GM21529 (cell line): ENCODE measurements at regions not wholly inside any gene's neighbourhood (a gene's known extent, or its start where the extent isn't known, plus 50 kb on each side); places are given as distances from the start of the nearest gene placed in this dataset.
"Not testable (repeated sequence)": the region's sequence is repeated elsewhere in the genome, so short reads cannot be mapped to it uniquely, and the experiment has no call there.

Experiments
- ATAC-seq: cut with Tn5 transposase; IDR thresholded peaks from one replicate; pipeline ENCODE4 v1.9.1; 2021; ENCODE audit not compliant: unreplicated experiment

DNA sequence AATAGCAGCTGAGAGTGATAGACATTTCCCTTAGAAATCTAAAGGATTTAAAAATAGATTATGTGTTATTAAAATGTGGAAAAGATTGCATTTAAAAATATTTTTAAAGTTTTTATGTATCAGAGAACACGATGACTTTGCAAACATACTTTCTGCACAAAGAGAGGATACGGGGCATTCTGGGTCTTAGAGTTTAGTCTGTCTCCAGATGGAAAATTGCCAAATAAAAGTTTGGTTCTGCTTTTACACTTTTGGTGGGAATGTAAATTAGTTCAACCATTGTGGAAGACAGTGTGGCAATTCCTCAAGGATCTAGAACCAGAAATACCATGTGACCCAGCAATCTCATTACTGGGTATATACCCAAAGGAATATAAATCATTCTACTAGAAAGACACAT is 355.2 kb downstream of the NDFIP2 start:
- ATAC-seq = not testable (repeated sequence)

DNA sequence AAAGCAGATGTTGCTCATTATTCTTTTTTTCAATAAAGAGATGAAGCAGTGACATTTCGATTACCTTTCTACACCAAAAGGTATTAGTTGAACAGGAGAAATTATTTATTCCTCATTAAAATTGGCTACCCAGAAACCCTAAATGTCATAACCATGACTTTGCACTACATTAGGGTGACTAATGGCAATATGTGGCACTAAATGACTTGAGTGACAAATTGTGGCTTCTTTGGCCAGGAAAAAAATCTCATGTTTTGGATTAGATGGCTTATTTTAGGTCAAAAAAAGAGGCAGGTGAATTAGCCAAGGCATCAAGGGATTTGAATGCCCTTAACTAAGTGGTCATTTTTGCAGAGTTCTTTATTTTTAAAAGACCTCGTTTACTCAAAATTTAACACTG is 353.9 kb downstream of the NDFIP2 start:
- ATAC-seq = no peak

DNA sequence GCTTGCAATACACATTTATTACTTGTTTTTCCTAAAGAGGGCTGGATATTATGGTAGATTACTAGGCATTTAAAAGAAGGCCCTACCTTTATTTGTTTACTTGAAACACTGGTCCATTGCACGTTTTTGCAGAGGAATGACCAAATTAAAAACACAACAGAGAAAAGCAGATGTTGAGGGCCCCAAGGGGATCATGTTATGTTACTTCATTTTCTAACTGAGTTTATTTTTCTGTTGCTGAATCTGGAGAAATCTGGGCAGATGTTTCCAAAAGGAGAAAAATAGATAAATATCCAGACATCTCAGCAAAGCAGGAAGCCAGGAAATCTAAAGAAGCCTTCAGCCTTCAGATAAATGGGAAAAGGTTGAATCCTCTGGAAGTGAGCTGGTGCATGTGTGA is 353.0 kb downstream of the NDFIP2 start:
- no peak for ATAC-seq

DNA sequence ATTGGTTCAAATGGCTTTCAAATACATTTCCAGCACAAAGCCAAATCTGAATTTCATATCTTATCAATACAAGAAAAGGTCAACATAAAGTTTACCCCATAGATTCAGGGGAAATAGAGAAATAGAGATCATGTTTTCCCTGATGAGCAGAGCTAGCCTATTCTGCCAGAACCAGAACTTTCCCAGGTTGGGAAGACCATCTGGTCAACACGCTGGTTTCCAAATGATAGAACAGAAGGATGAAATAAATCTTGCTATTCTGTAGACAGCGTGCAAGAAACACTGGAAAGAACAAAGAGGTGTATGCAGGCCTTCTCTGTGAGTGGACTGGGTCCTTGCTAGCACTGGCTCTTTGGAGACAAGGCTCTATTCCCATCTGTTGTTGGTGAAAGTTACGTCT is 350.6 kb downstream of the NDFIP2 start:
- ATAC-seq = no peak

DNA sequence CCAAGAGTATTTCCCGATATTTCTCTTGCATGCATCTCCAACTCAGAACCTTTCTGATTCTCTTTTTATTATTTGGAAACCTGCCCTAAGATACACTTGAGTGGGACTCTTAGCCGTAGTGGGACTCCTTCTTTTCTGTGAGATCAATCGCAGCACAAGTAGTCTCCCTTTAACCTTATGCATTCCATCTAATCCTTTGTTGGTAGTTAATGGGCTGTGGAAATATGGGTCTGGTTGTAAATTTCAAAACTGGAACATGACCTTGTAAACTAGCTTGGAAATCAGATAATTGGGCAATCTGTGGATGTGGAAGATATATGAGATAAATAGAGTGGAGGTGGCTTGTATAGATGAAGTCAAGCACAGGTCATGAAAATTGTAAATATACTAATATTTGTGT is 350.0 kb downstream of the NDFIP2 start:
- no peak for ATAC-seq

DNA sequence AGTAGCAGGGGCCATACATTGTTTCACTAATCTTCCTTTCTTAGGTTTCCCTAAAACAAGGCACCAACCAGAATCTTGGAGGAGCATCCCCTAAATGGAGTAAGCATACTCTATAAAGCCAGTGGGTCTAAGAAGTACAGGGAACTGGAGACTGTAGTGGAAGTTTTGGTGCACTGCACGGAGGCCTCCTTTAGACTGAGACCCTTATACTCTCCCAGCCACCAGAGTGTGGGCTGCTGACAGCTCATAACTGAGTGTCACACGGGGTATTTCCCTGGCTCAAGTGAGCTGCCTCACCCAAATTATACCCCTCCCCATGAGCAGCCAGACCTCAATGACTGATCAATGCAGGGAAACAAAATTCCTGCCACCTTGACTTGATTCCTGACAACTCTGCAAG is 349.5 kb downstream of the NDFIP2 start:
- ATAC-seq = no peak

DNA sequence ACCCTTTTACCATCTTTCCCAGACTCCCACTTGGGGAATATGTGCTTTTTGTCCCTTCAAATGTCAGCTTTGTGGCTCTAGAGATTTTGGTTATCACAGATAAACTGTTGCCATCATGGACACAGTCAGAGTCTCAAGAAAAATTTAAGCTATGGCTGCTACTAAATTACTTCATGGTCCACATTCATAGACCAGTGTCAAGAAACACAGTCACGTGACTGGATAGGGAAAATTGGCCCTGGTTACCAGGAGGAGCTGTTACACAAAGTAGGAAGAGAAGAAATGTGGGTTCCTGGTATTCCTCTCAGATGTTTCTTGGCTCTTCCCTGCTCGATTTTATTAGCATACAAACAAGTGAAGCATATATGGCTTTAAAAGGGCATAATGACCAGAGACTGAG is 348.9 kb downstream of the NDFIP2 start:
- no peak for ATAC-seq

DNA sequence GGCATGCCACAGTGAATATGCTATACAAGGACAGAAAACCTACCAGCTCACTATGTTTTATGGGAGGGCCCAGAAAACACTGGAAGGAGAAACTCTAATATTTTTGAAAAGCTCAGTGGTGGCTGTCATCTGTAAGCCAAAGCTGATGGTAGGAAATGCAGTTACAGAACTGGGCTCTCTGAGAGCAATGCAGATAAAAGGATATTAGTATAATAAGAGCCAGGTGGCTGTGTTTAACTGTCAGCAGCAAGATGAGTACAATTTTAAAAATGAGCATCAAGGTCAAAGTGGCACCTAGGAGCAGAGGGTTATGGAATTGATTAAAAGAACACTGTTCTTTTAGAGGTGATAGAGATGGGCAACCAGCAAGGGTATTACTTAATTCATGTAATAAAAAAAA is 345.0 kb downstream of the NDFIP2 start:
- ATAC-seq = no peak

DNA sequence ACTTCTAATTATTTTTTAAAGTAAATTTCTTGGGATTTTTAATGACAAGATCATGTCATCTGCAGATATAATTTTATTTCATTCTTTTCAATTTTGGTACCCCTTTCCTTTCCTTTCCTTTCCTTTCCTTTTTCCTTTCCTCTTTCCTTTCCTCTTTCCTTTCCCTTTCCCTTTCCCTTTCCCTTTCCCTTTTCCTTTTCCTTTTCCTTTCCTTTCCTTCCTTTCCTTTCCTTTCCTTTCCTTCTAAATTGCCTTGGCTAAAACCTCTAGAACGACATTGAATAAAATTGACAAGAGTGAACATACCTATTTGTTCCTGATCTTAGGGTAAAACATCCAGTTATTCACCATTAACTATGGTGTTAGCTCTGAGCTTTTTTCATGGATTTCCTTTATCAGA is 334.1 kb downstream of the NDFIP2 start:
- ATAC-seq = no peak

DNA sequence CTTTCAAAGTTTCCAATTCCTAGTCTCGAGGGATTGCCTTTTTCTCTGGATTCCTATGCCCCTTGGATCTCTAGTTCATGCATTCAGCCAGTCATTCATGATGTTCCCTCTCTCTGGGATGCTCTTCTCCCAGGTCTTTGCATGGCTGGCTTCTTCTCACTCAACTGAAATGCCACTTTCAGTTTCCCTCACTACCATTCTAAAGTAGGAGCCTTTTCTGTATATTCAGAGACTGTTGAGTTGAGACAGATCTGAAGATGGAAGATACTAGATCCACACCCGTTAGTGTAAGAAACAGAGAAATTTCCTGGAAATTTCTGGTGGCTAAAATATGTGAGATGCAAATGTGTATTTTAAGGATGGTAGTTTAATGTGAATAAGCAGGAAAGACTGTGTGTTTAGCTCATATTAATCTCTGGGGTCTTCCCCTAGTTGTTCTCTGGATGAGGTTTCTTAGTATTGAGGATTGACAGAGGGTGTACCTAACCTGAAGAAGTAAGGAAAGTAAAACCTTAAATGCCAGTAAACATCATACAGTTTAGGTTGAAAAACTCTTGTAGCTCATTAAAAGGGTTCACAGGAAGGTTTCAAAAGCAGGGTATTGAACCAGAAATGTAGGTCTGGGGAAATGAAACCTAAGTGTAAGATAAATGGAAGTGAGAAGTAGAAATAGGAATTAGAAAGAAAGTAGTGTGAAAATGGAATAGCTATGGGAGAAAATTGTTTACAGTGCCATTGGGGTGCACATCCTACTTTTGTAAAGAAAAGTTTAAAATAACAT is 331.3 kb downstream of the NDFIP2 start:
- ATAC-seq = peak; percentile 76

DNA sequence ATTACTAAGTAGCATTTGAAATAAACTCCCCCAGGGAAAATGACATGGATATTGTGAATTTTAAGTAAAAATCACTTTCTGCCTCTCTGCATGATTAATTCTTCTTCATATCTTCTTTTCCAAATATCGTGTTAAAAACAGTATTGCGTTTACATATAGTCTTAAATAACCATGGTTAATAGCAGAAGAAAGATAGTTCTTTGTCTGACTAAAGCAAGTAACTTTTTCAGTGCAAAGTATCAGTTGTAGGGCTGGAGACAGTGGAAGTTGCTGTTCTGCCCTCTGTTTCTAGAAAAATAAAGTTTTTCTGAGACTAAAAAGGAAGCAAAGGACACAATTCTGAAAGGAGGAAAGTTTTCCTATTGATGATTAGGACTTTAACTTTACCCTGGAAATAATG is 330.2 kb downstream of the NDFIP2 start:
- no peak for ATAC-seq

DNA sequence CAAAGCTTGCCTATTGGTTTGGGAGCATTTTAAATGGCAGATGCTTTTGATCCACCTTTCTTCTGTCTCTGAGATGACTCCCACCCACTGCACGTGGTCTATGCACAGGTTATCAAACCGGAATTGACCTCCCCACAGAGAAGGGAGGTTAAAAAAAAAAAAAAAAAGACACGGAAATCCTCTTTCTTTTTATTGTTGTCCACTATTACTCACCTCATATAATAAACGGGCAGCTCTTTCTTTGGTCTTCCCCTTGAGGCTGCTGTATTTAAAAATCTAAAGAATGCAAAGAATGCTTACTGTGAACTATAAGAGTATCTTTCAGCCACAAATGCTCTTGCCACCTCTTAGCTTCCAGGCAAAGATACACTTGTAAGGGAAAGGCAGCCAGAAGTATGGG is 329.7 kb downstream of the NDFIP2 start:
- no peak for ATAC-seq

DNA sequence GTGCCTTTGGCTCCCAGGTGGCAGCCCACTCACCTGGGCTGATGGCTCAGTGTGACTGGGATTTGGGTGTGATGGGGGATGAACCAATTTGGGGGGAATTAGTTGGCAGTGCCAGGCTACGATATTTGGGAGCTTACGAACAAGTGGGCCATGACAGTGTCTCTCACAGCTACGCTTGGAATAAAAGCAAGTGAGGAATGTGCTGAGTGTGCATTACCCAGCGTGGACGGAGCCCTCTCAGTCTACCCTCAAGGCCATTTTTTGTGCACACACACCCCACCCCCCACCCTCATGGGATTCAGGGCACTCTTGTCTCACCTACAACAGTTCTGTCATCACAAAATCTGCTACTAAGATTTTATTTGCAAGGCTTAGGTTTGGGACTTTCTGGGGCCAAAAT is 329.1 kb downstream of the NDFIP2 start:
- no peak for ATAC-seq

DNA sequence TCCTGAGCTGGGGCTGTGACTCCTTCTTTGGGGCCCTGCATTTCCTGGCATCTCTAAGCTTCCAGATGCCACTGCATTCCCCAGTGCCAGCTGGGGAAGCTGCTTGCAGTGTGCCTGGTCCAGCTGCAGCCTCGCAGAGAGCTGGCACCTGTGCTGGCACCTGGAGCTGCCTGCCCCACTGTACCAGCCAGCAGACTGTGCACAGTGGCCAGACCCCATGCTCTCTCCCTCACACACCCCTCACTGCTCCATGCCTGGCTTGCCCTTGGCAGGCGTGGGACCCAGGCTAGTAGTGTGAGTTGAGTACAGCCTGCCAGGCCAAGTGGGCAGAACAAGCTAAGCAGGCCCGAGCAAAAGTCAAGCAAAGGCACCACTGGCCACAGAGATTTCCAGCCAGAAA is 327.5 kb downstream of the NDFIP2 start:
- no peak for ATAC-seq

DNA sequence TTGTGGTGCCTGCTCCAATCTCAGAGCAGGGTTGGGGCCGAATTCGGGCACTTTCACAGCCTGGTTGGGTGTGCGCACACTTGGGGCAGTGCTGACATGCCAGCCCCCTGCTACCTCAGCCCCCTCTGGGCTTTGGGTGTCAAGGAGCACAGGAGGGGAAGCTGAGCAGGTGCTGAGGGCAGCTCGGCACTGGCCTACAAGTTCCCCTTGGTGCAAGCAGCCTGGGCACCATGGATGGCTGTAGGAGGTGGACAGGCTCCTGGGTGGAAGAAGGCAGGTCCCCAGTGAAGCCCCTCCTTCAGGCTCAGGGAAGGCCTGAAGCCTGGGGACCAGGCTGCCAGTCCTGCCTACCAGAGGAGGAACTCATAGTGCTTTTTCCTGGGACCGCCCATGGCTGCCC is 326.6 kb downstream of the NDFIP2 start:
- ATAC-seq = no peak

DNA sequence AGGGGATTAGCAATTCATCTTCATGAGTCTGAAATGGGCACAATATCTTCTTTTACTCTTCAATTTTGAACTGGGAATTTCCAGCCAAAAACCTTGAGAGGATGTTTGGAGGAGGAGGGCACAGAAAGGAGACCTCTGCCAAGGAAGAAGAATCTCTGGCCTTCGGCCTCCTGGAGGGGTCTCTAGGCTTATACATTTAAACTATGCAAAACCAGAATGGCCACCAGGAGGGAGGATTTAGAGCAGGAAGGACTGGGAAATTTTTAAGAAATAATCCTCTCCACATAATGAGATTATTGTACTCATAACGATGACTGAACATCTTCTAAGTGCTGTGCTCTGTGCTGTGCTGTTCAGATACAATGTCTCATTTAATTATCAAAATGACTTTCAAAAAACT is 325.9 kb downstream of the NDFIP2 start:
- no peak for ATAC-seq

DNA sequence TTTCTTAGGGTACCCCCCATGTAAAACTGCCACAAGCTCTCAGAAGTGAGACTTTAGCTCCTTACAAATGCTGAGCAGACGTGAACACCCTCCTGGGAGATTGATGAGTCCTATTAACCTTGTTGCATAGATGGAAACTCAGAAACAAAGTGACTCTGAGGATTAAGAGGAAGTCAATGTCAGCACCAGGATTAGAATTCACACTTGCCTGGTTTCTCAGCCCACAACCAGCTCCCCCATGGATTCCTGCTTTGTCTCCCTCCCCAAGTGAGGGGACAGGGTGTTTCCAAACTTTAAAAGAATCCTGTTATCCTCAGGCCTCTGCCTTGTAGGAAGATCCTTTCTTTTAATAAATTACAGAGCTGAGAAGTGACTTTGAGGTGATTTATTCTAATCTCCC is 324.4 kb downstream of the NDFIP2 start:
- ATAC-seq = no peak

DNA sequence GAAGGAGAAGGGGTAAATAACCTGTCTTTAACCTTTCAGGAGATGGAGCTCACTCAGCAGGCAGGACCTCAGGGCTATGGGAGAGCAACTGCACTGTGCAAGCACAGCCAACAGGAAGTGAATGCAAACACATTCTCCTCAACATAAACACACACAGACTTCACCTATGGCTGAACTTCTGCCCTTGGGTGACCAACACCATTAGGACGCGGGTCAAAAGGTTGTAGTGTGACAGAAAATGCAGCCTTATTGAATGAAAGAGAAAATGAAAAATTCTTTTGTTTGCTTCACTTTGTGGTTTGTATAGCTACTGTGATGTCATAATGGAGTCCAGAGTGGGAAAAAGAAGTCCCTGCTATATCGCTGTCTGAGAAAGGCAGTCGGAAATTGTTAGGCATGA is 323.0 kb downstream of the NDFIP2 start:
- no peak for ATAC-seq

DNA sequence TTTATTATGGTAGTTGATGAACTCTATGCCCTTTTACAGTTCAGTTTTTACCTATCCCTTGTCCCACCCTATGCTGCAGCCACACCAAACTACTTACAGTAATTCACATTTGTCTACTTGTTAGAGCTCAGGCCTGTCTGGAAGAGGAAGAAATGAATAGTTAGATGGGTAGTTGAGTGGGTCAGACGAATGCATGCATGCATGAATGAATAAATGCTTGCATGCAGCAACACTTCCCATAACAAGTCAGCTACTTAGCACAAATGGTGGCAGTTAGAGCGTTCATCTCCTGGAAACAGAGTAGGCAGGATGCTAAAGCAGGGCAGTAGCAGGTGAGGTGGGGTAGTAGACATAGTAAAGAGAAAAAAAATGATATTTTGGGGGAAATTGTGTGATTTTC is 322.3 kb downstream of the NDFIP2 start:
- no peak for ATAC-seq

DNA sequence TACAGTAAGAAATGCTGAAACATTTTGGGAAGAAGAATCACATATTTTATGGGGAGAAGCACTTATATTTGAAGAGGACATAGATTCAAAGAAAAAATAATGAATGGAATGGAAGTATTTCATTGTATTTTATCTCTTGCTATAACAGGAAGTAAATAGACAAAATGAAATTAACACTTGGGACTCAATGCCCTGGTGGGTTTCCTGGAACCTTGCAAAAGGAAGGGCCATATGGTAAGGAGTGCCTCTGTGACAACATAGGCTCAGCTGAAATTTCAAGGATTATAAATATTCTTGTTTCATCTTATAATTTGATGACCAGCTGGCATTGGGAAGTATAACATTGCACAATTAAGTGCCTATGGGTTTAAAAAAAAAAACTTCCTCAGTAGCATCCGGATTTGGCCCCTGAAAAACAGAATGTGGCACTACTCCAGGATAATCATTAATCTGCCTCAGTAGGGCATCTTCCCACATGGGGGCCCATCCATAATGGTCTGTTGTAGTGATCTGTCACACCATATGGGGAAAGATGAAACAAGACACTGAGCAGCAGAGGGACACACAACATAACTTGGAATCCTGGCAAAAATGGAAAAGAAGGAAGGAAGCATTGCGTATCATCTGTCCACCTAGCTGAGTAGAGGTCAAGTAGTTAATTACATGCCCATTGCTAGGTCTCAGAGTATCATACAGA is 321.6 kb downstream of the NDFIP2 start:
- no peak for ATAC-seq

DNA sequence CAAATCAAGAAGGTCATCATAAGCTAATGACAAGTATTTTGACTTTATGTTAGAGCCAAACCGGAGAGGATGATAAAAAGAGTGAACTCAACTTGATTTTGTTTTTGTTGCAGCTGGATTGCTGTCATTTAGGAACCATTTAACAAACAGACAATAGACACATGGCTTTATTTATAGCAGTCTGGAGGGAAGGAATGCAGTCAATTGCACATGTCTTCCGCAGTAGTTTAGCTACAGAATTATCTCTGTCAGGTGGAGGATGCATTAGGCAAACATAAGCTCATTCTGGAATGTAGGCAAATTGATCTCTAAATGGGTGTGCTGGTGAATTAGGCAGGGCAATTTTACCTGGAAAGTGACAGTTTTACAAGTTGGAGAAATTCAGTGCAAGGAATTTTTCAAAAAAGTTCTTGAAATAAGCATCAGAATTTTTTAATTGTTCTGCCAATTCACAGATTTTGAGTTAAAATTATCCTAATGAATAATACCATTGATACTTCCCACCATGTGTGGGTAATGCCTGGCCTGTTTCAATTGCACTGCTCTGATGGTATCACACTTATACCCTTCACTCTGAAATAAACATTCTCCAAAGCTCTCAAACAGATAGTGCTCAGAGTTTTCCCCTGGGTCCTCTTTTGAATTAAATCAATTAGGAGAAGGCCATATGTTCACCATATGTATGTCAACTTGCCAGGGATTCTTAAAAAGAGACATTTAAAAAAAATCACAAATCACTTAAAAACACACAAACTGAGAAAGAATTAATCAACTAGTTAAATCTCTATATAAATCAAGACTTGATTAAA is 318.3 kb downstream of the NDFIP2 start:
- no peak for ATAC-seq

DNA sequence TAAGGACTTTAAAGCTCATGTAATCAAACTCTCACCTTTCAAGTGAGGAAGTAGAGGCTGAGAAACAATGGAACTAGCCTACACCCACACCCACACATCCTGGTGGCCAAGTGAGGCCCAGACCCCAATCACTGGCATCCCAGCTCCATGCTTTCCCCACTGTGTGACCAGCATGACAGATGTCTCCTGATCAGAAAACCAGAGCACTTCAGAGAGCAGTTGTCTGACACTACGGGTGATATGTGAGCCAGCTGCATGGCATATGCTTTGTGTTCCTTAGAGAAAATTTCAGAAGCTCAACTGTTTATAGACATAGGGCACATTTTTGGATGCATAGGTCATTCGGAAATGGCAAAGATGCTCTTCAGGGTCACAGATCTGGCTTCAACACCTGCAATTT is 315.2 kb downstream of the NDFIP2 start:
- no peak for ATAC-seq
